Peyer's patch (tissue), 4 donors: ENCODE measurements at regions not wholly inside any gene's neighbourhood (a gene's known extent, or its start where the extent isn't known, plus 50 kb on each side); places are given as distances from the start of the nearest gene placed in this dataset.

Experiments
- POLR2A ChIP-seq, 2 donors: fragments of 450-650 bp; IDR thresholded peaks; one replicate each; pipeline ENCODE4 v1.5.1; 2017; ENCODE audit warnings: antibody characterized with exemption in 2 of 2, mild to moderate bottlenecking in 2 of 2, moderate library complexity in 2 of 2
- TF ChIP-seq, protein P1 (sequence below), 6 experiments: fragments of 450-650 bp in 4 of 6; fragments of 200-600 bp in 2 of 6; sonication (generic) in 1 of 6; IDR thresholded peaks; one replicate each; pipeline ENCODE4 v1.5.1; 2017 to 2019; ENCODE audit warnings: antibody characterized with exemption in 6 of 6, mild to moderate bottlenecking in 3 of 6, moderate library complexity in 1 of 6

DNA sequence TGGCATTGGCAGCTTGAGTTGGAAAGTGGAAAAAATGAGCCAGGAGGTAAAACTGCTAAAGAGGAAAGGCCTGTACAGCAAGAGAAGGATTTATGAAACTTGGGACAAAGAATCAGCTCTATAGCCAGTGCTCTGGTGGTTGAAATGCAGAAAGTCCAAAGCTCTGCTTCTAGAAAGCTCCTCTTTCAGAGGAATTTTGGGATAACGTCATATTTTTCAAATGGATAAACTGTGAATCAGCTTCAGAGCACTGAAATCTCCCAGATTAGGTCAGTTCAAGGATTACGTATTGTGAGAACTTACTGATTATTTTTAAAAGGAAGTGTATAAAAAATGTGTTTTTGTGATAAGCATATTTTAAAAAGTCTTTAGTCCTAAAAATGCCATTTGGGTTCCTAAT lies 203.1 kb upstream of the CNOT2 start:
- TF ChIP-seq, protein P1, sequence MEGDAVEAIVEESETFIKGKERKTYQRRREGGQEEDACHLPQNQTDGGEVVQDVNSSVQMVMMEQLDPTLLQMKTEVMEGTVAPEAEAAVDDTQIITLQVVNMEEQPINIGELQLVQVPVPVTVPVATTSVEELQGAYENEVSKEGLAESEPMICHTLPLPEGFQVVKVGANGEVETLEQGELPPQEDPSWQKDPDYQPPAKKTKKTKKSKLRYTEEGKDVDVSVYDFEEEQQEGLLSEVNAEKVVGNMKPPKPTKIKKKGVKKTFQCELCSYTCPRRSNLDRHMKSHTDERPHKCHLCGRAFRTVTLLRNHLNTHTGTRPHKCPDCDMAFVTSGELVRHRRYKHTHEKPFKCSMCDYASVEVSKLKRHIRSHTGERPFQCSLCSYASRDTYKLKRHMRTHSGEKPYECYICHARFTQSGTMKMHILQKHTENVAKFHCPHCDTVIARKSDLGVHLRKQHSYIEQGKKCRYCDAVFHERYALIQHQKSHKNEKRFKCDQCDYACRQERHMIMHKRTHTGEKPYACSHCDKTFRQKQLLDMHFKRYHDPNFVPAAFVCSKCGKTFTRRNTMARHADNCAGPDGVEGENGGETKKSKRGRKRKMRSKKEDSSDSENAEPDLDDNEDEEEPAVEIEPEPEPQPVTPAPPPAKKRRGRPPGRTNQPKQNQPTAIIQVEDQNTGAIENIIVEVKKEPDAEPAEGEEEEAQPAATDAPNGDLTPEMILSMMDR (IDR thresholded peaks at IDR 0.05): no peak
- no peak for TF ChIP-seq POLR2A (IDR thresholded peaks at IDR 0.05)
